Duodenal mucosa (tissue), 2 donors: ENCODE measurements at regions not wholly inside any gene's neighbourhood (a gene's known extent, or its start where the extent isn't known, plus 50 kb on each side); places are given as distances from the start of the nearest gene placed in this dataset.

Experiments used
- H3K27ac ChIP-seq: one replicate; pipeline ENCODE4 v1.7.0; 2013; ENCODE audit warnings: low read depth, low read length
- H3K27me3 ChIP-seq, 2 donors: one replicate each; pipeline ENCODE4 v1.7.0; 2013; ENCODE audit warnings: low read length in 2 of 2, control low read depth in 1 of 2; ENCODE audit not compliant: insufficient read depth in 2 of 2, control insufficient read depth in 1 of 2
- H3K36me3 ChIP-seq, 2 donors: one replicate each; pipeline ENCODE4 v1.7.0; 2013; ENCODE audit warnings: low read length in 2 of 2, control low read depth in 1 of 2; ENCODE audit not compliant: insufficient read depth in 2 of 2, control insufficient read depth in 1 of 2
- H3K4me1 ChIP-seq, 2 donors: one replicate each; pipeline ENCODE4 v1.7.0; 2013; ENCODE audit warnings: low read length in 2 of 2, control low read depth in 1 of 2; ENCODE audit not compliant: insufficient read depth in 2 of 2, control insufficient read depth in 1 of 2
- H3K4me3 ChIP-seq, 2 donors: one replicate each; pipeline ENCODE4 v1.7.0; 2013; ENCODE audit warnings: low read length in 2 of 2, low read depth in 1 of 2
- H3K9ac ChIP-seq, 2 donors: one replicate each; pipeline ENCODE4 v1.7.0; 2013; ENCODE audit warnings: low read length in 2 of 2, low read depth in 1 of 2
- H3K9me3 ChIP-seq, 2 donors: one replicate each; pipeline ENCODE4 v1.7.0; 2013; ENCODE audit warnings: low read length in 2 of 2, control low read depth in 1 of 2; ENCODE audit not compliant: control insufficient read depth in 1 of 2

GRCh38 chr1:209062081-209062620, 521.4 kb upstream of the CAMK1G start:
- H3K9ac ChIP-seq: no peak overlapping the region
- H3K4me3 ChIP-seq: no peak overlapping the region
- no peaks in the 10 kb centered on the region for H3K9me3 ChIP-seq
- no peak overlapping the region for H3K27ac ChIP-seq
- no peaks in the 10 kb centered on the region for H3K27me3 ChIP-seq
- no peaks in the 10 kb centered on the region for H3K4me1 ChIP-seq
- H3K36me3 ChIP-seq: no peaks in the 10 kb centered on the region

GRCh38 chr1:209062863-209063262, 520.7 kb upstream of the CAMK1G start:
- Histone ChIP-seq H3K27me3 (no peaks in the 10 kb centered on the region), H3K9ac (no peak overlapping the region)

GRCh38 chr1:209063767-209064659, 519.5 kb upstream of the CAMK1G start:
- no peaks in the 10 kb centered on the region for H3K36me3 ChIP-seq
- no peak overlapping the region for H3K27ac ChIP-seq
- H3K9me3 ChIP-seq: no peaks in the 10 kb centered on the region
- H3K9ac ChIP-seq: no peak overlapping the region
- no peaks in the 10 kb centered on the region for H3K27me3 ChIP-seq
- H3K4me3 ChIP-seq: no peak overlapping the region
- H3K4me1 ChIP-seq: no peaks in the 10 kb centered on the region

More at GRCh38 chr1:209062863-209063262, 520.7 kb upstream of the CAMK1G start:
- no peaks in the 10 kb centered on the region for H3K9me3 ChIP-seq
- no peak overlapping the region for H3K4me3 ChIP-seq
- no peak overlapping the region for H3K27ac ChIP-seq
- no peaks in the 10 kb centered on the region for H3K36me3 ChIP-seq
- H3K4me1 ChIP-seq: no peaks in the 10 kb centered on the region

GRCh38 chr1:209064850-209065706, 518.4 kb upstream of the CAMK1G start:
- Histone ChIP-seq H3K4me1 (no peaks in the 10 kb centered on the region), H3K27ac (no peak overlapping the region), H3K9ac (no peak overlapping the region), H3K27me3 (no peaks in the 10 kb centered on the region), H3K36me3 (no peaks in the 10 kb centered on the region), H3K4me3 (no peak overlapping the region), H3K9me3 (no peaks in the 10 kb centered on the region)

GRCh38 chr1:209072481-209072880, 511.0 kb upstream of the CAMK1G start:
- no peaks in the 10 kb centered on the region for H3K4me1 ChIP-seq
- H3K9ac ChIP-seq: no peak overlapping the region
- H3K9me3 ChIP-seq: no peaks in the 10 kb centered on the region
- no peaks in the 10 kb centered on the region for H3K36me3 ChIP-seq
- H3K27me3 ChIP-seq: no peaks in the 10 kb centered on the region
- H3K4me3 ChIP-seq: no peak overlapping the region
- H3K27ac ChIP-seq: no peak overlapping the region

GRCh38 chr1:209073879-209074278, 509.6 kb upstream of the CAMK1G start:
- H3K4me3 ChIP-seq: no peak overlapping the region
- no peaks in the 10 kb centered on the region for H3K27me3 ChIP-seq
- H3K9ac ChIP-seq: no peak overlapping the region
- no peak overlapping the region for H3K27ac ChIP-seq
- H3K36me3 ChIP-seq: no peaks in the 10 kb centered on the region
- no peaks in the 10 kb centered on the region for H3K4me1 ChIP-seq
- H3K9me3 ChIP-seq: no peaks in the 10 kb centered on the region

- Histone ChIP-seq H3K4me1 (no peaks in the 10 kb centered on the region), H3K9me3 (no peaks in the 10 kb centered on the region), H3K36me3 (no peaks in the 10 kb centered on the region), H3K27me3 (no peaks in the 10 kb centered on the region), H3K4me3 (no peak overlapping the region), H3K9ac (no peak overlapping the region), H3K27ac (no peak overlapping the region)
Observed at GRCh38 chr1:209074575-209075250, 508.8 kb upstream of the CAMK1G start.

GRCh38 chr1:209076688-209077087, 506.8 kb upstream of the CAMK1G start:
- no peak overlapping the region for H3K9ac ChIP-seq
- no peaks in the 10 kb centered on the region for H3K36me3 ChIP-seq
- H3K4me1 ChIP-seq: no peaks in the 10 kb centered on the region
- H3K9me3 ChIP-seq: no peaks in the 10 kb centered on the region
- no peaks in the 10 kb centered on the region for H3K27me3 ChIP-seq
- no peak overlapping the region for H3K27ac ChIP-seq
- no peak overlapping the region for H3K4me3 ChIP-seq

GRCh38 chr1:209080170-209080781, 503.2 kb upstream of the CAMK1G start:
- Histone ChIP-seq H3K27me3 (no peaks in the 10 kb centered on the region), H3K4me3 (no peak overlapping the region), H3K4me1 (no peaks in the 10 kb centered on the region), H3K36me3 (no peaks in the 10 kb centered on the region), H3K27ac (no peak overlapping the region), H3K9ac (no peak overlapping the region), H3K9me3 (no peaks in the 10 kb centered on the region)
